ENCODE measurements at regions not wholly inside any gene's neighbourhood (a gene's known extent, or its start where the extent isn't known, plus 50 kb on each side); places are given as distances from the start of the nearest gene placed in this dataset.

DNA sequence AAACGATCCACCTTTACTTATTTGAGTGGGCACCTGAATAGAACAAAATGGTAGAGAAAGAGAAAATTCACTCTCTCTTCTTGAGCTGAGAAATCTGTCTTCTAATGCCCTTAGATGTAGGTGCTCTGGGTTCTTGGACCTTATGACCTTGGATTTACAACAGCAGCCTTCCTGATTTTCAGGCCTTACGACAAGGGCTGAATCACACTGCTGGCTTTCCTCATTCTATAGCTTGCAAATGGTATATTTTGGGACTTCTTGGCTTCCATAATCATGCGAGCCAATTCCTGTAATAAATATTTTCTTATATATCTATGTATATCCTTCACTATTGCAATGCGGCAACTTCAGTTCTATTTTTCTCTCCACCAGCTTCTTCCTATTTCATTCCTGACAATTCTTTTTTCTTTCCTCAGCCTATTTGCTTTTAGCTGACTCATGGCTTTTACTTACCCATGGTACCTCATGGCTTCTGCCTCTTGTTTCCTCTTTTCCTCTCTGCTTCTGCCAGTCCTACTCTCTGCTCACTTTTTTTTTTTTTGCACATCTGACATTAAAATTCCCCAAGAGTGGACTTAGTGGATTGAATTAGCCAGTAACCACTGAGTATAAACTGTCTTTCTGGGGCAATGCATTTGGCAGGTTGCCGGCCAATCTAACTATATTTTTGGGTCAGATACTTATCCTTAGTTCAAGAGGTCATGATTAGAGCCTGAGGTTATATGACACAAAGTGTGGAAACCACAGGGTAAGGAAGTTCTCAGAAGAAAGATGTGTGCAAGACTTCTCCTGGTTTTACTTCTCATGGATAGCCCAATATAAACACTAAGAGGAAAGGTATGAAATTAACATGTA lies 359.5 kb downstream of the TMEM135 start:
- TF ChIP-seq POLR2A (IDR thresholded peaks at IDR 0.05), result no peak
- TF ChIP-seq, protein P1, sequence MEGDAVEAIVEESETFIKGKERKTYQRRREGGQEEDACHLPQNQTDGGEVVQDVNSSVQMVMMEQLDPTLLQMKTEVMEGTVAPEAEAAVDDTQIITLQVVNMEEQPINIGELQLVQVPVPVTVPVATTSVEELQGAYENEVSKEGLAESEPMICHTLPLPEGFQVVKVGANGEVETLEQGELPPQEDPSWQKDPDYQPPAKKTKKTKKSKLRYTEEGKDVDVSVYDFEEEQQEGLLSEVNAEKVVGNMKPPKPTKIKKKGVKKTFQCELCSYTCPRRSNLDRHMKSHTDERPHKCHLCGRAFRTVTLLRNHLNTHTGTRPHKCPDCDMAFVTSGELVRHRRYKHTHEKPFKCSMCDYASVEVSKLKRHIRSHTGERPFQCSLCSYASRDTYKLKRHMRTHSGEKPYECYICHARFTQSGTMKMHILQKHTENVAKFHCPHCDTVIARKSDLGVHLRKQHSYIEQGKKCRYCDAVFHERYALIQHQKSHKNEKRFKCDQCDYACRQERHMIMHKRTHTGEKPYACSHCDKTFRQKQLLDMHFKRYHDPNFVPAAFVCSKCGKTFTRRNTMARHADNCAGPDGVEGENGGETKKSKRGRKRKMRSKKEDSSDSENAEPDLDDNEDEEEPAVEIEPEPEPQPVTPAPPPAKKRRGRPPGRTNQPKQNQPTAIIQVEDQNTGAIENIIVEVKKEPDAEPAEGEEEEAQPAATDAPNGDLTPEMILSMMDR (IDR thresholded peaks at IDR 0.05 in 4 of 5, conservative IDR thresholded peaks at IDR 0.05 in 1 of 5), result no peak
